ENCODE measurements at regions not wholly inside any gene's neighbourhood (a gene's known extent, or its start where the extent isn't known, plus 50 kb on each side); places are given as distances from the start of the nearest gene placed in this dataset.

DNA sequence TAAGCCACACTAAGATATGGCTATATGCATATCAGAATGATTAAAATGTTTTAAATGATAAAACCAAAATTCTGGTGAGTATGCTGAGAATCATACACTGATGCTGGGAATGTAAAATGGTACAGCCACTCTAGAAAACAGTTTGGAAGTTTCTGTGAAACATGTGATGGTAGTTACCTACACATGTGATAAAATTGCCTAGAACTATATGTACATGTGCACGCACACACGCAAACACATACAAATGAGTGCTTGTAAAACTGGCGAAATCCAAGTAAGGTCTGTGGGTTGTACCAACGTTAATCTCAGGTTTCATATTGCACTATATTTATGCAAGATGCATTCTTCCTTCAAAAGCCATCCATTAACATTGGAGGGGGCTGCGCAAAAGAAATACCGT lies 195.0 kb upstream of the RAB6C start:
- intact Hi-C loops (cut with micrococcal nuclease) = no loop called here

More for the DNA sequence above, 195.0 kb upstream of the RAB6C start:
- no TSS peak for BruUV-seq (replicated peaks)
- in situ Hi-C loops (cut with MboI) = no loop called here
- Histone ChIP-seq H3K9me3 (replicated peaks; ENCODE audit: control insufficient read depth, insufficient read depth, low read depth, low read length) (no peaks in the 10 kb centered on the region), H4K20me1 (replicated peaks; ENCODE audit: control insufficient read depth, insufficient read depth, low read length) (no peaks in the 10 kb centered on the region), H3K9me1 (ENCODE audit: control insufficient read depth, insufficient read depth, low read length) (no peaks in the 10 kb centered on the region), H3K27me3 (ENCODE audit: control insufficient read depth in 2 of 2, insufficient read depth in 2 of 2, low read length in 2 of 2) (peaks cover 0 to 40% of the 10 kb centered on the region in 2 experiments; a peak in 2 of 5 replicates), H2AFZ (ENCODE audit: low read depth, low read length) (no peak overlapping the region), H3K9ac (ENCODE audit: insufficient read depth in 1 of 2, low read depth in 2 of 2, low read length in 2 of 2) (no peak overlapping the region), H3K4me3 (no peak overlapping the region), H3K36me3 (ENCODE audit: control insufficient read depth, insufficient read depth, low read length) (no peaks in the 10 kb centered on the region), H3K27ac (ENCODE audit: extremely low read depth, low read depth, low read length) (no peak overlapping the region), H3K79me2 (ENCODE audit: control insufficient read depth, insufficient read depth, low read length) (no peaks in the 10 kb centered on the region), H3K4me2 (ENCODE audit: insufficient read depth, low read length) (no peak overlapping the region), H3K4me1 (replicated peaks in 1 of 2; ENCODE audit: control insufficient read depth in 2 of 2, insufficient read depth in 2 of 2, low read length in 2 of 2) (no peaks in the 10 kb centered on the region)
- TF ChIP-seq THRAP3 (IDR thresholded peaks at IDR 0.05; ENCODE audit: borderline replicate concordance) (no peak), FOXJ2 (tag; IDR thresholded peaks at IDR 0.05) (no peak), MCM3 (IDR thresholded peaks at IDR 0.05) (no peak), CTBP1 (IDR thresholded peaks at IDR 0.05; ENCODE audit: borderline replicate concordance) (no peak), MTF1 (CRISPR knock-in tag; IDR thresholded peaks at IDR 0.05; ENCODE audit: borderline replicate concordance) (no peak), SMARCE1 (IDR thresholded peaks at IDR 0.05) (no peak), ZNF253 (CRISPR knock-in tag; conservative IDR thresholded peaks at IDR 0.05) (no peak), NR2F6 (CRISPR knock-in tag; IDR thresholded peaks at IDR 0.05) (no peak)
- TF ChIP-seq, protein P1, sequence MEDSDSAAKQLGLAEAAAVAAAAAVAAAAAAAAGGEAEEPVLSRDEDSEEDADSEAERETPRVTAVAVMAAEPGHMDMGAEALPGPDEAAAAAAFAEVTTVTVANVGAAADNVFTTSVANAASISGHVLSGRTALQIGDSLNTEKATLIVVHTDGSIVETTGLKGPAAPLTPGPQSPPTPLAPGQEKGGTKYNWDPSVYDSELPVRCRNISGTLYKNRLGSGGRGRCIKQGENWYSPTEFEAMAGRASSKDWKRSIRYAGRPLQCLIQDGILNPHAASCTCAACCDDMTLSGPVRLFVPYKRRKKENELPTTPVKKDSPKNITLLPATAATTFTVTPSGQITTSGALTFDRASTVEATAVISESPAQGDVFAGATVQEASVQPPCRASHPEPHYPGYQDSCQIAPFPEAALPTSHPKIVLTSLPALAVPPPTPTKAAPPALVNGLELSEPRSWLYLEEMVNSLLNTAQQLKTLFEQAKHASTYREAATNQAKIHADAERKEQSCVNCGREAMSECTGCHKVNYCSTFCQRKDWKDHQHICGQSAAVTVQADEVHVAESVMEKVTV (CRISPR knock-in tag; IDR thresholded peaks at IDR 0.05) = no peak
- TF ChIP-seq, protein P2, sequence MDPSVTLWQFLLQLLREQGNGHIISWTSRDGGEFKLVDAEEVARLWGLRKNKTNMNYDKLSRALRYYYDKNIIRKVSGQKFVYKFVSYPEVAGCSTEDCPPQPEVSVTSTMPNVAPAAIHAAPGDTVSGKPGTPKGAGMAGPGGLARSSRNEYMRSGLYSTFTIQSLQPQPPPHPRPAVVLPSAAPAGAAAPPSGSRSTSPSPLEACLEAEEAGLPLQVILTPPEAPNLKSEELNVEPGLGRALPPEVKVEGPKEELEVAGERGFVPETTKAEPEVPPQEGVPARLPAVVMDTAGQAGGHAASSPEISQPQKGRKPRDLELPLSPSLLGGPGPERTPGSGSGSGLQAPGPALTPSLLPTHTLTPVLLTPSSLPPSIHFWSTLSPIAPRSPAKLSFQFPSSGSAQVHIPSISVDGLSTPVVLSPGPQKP (CRISPR knock-in tag; IDR thresholded peaks at IDR 0.05) = no peak
- no peak for ATAC-seq
- FAIRE-seq = no peak
- no peak for DNase-seq (ENCODE audit: extremely low read depth in 1 of 4, low spot score in 3 of 4)
- ChIA-PET POLR2A (no interaction called here), CTCF (ENCODE audit: low intra/inter-chr PET ratio) (no interaction called here)
- WGBS (ENCODE audit: insufficient coverage, low coverage, missing lambda C conversion rate) = 0% methylated on average over 6 of the region's 6 CpGs
